GM23338 (cell line): ENCODE measurements at regions not wholly inside any gene's neighbourhood (a gene's known extent, or its start where the extent isn't known, plus 50 kb on each side); places are given as distances from the start of the nearest gene placed in this dataset.

Source experiments
- ATAC-seq: fragments of 200-7000 bp; cut with Tn5 transposase; 3 replicates; pipeline ENCODE4 v1.9.1; 2020
- DNase-seq: peaks from one replicate; pipeline ENCODE4 v3.0.0-alpha.2; 2015; ENCODE audit warnings: low spot score
- H2AFZ ChIP-seq: fragments of 200-600 bp; sonication (generic); 2 replicates; pipeline ENCODE4 v1.8.0; 2016; ENCODE audit warnings: antibody characterized with exemption, mild to moderate bottlenecking, moderate library complexity
- H3F3A ChIP-seq: fragments of 200-600 bp; sonication (generic); replicated peaks from 2 replicates; pipeline ENCODE4 v1.8.0; 2017; ENCODE audit warnings: antibody characterized with exemption, mixed run types, low read depth
- H3K27ac ChIP-seq: fragments of 200-600 bp; sonication (generic); 2 replicates; pipeline ENCODE4 v1.6.1; 2016; ENCODE audit warnings: low read depth
- H3K27me3 ChIP-seq: fragments of 200-600 bp; sonication (generic); 2 replicates; pipeline ENCODE4 v1.8.0; 2016; ENCODE audit warnings: mild to moderate bottlenecking, mixed run types, moderate library complexity; ENCODE audit not compliant: insufficient read depth
- H3K36me3 ChIP-seq: fragments of 200-600 bp; sonication (generic); 2 replicates; pipeline ENCODE4 v1.8.0; 2016; ENCODE audit warnings: mild to moderate bottlenecking; ENCODE audit not compliant: insufficient read depth
- H3K4me1 ChIP-seq: fragments of 200-600 bp; sonication (generic); 2 replicates; pipeline ENCODE4 v1.8.0; 2016; ENCODE audit warnings: mild to moderate bottlenecking, moderate library complexity; ENCODE audit not compliant: insufficient read depth
- H3K4me2 ChIP-seq: fragments of 200-600 bp; sonication (generic); 2 replicates; pipeline ENCODE4 v1.7.1; 2017; ENCODE audit warnings: mixed run types
- H3K4me3 ChIP-seq: fragments of 200-600 bp; sonication (generic); 2 replicates; pipeline ENCODE4 v1.6.1; 2016; ENCODE audit warnings: mixed run types
- H3K79me2 ChIP-seq: fragments of 200-600 bp; sonication (generic); replicated peaks from 2 replicates; pipeline ENCODE4 v1.8.0; 2017; ENCODE audit warnings: mild to moderate bottlenecking; ENCODE audit not compliant: insufficient read depth
- H3K9me2 ChIP-seq: fragments of 200-600 bp; sonication (generic); 2 replicates; pipeline ENCODE4 v1.8.0; 2017; ENCODE audit not compliant: insufficient read depth
- H4K20me1 ChIP-seq: fragments of 200-600 bp; sonication (generic); replicated peaks from 2 replicates; pipeline ENCODE4 v1.8.0; 2017; ENCODE audit warnings: mild to moderate bottlenecking; ENCODE audit not compliant: insufficient read depth
- H3K27ac Mint-ChIP-seq: 2 replicates; pipeline ENCODE4 v1.8.0; 2020; ENCODE audit warnings: inconsistent platforms, mild to moderate bottlenecking, moderate library complexity, mixed read lengths
- H3K27me3 Mint-ChIP-seq: 3 replicates; pipeline ENCODE4 v1.8.0; 2022; ENCODE audit warnings: low read depth, mild to moderate bottlenecking, moderate library complexity, mixed read lengths, inconsistent platforms; ENCODE audit not compliant: insufficient read depth, poor library complexity
- H3K36me3 Mint-ChIP-seq: 3 replicates; pipeline ENCODE4 v1.8.0; 2021; ENCODE audit warnings: low read depth, mild to moderate bottlenecking, inconsistent platforms, moderate library complexity, mixed read lengths
- H3K4me1 Mint-ChIP-seq: 3 replicates; pipeline ENCODE4 v1.8.0; 2020; ENCODE audit warnings: mild to moderate bottlenecking, inconsistent platforms, mixed read lengths
- H3K4me3 Mint-ChIP-seq: 3 replicates; pipeline ENCODE4 v1.8.0; 2021; ENCODE audit warnings: moderate library complexity, mild to moderate bottlenecking, inconsistent platforms, mixed read lengths
- H3K9me3 Mint-ChIP-seq: 3 replicates; pipeline ENCODE4 v1.8.0; 2020; ENCODE audit warnings: moderate library complexity, mild to moderate bottlenecking, inconsistent platforms, mixed read lengths
- ETS1 ChIP-seq: IDR thresholded peaks from 2 replicates; pipeline ENCODE4 v1.6.1; 2016; ENCODE audit warnings: antibody characterized with exemption
- EZH2 ChIP-seq: fragments of 200-600 bp; sonication (generic); IDR thresholded peaks from one replicate; pipeline ENCODE4 v1.8.0; 2017; ENCODE audit warnings: antibody characterized with exemption, mild to moderate bottlenecking, low read depth; ENCODE audit not compliant: unreplicated experiment
- JUNB ChIP-seq: IDR thresholded peaks from one replicate; pipeline ENCODE4 v1.6.1; 2016; ENCODE audit warnings: antibody characterized with exemption; ENCODE audit not compliant: unreplicated experiment
- POLR2AphosphoS5 ChIP-seq: IDR thresholded peaks from 2 replicates; pipeline ENCODE4 v1.6.1; 2016; ENCODE audit warnings: antibody characterized with exemption, low read depth
- ZNF114 ChIP-seq: fragments of 250-450 bp; sonication (Bioruptor Pico); IDR thresholded peaks from 2 replicates; pipeline ENCODE4 v1.5.0; 2020; ENCODE audit warnings: mild to moderate bottlenecking, moderate library complexity
- ZNF331 ChIP-seq: fragments of 250-450 bp; sonication (Bioruptor Pico); IDR thresholded peaks from 2 replicates; pipeline ENCODE4 v1.5.0; 2020; ENCODE audit warnings: low read depth, mild to moderate bottlenecking, moderate library complexity
- ZNF462 ChIP-seq: fragments of 250-450 bp; sonication (Bioruptor Pico); IDR thresholded peaks from 2 replicates; pipeline ENCODE4 v1.5.0; 2020; ENCODE audit warnings: mild to moderate bottlenecking, moderate library complexity
- TF ChIP-seq, protein P1 (sequence below), 2 experiments: fragments of 200-600 bp in 1 of 2; sonication (generic) in 1 of 2; conservative IDR thresholded peaks; 2 replicates each; pipeline versions ENCODE4 v1.5.1 to v1.6.1; 2016 to 2017; ENCODE audit warnings: antibody characterized with exemption in 2 of 2, low read depth in 2 of 2, mild to moderate bottlenecking in 2 of 2, moderate library complexity in 1 of 2

- TF ChIP-seq, protein P1, sequence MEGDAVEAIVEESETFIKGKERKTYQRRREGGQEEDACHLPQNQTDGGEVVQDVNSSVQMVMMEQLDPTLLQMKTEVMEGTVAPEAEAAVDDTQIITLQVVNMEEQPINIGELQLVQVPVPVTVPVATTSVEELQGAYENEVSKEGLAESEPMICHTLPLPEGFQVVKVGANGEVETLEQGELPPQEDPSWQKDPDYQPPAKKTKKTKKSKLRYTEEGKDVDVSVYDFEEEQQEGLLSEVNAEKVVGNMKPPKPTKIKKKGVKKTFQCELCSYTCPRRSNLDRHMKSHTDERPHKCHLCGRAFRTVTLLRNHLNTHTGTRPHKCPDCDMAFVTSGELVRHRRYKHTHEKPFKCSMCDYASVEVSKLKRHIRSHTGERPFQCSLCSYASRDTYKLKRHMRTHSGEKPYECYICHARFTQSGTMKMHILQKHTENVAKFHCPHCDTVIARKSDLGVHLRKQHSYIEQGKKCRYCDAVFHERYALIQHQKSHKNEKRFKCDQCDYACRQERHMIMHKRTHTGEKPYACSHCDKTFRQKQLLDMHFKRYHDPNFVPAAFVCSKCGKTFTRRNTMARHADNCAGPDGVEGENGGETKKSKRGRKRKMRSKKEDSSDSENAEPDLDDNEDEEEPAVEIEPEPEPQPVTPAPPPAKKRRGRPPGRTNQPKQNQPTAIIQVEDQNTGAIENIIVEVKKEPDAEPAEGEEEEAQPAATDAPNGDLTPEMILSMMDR (conservative IDR thresholded peaks at IDR 0.05; ENCODE audit: low read depth in 2 of 2), result no peak
- TF ChIP-seq ZNF462 (CRISPR knock-in tag), result no peak
These were observed 164.7 kb upstream of the IER5L start (continued) for GRCh38 chr9:129342591-129343423.

GRCh38 chr9:129341987-129342348 is 163.9 kb upstream of the IER5L start:
- H3K27me3 Mint-ChIP-seq, result peaks cover 5% of the 10 kb centered on the region
- TF ChIP-seq, protein P1 (conservative IDR thresholded peaks at IDR 0.05; ENCODE audit: low read depth in 2 of 2), result no peak
- TF ChIP-seq POLR2AphosphoS5 (no peak), EZH2 (no peak), JUNB (no peak), ZNF331 (CRISPR knock-in tag) (no peak), ETS1 (no peak), ZNF114 (CRISPR knock-in tag) (no peak)

More at GRCh38 chr9:129341987-129342348, 163.9 kb upstream of the IER5L start:
- Histone ChIP-seq H4K20me1 (no peaks in the 10 kb centered on the region), H3K4me2 (no peak overlapping the region), H3K4me3 (no peak overlapping the region), H3K27me3 (no peaks in the 10 kb centered on the region), H3K79me2 (no peaks in the 10 kb centered on the region), H3K36me3 (no peaks in the 10 kb centered on the region), H3F3A (peaks cover 16% of the 10 kb centered on the region; the same call in 1 of the 2 replicates), H3K4me1 (peaks cover 19% of the 10 kb centered on the region), H3K27ac (no peak overlapping the region), H2AFZ (no peak overlapping the region), H3K9me2 (no peaks in the 10 kb centered on the region)
- peaks cover 8% of the 10 kb centered on the region; the same call in 2 of the 3 replicates for H3K36me3 Mint-ChIP-seq
- peaks cover 5% of the 10 kb centered on the region for H3K4me1 Mint-ChIP-seq
- ATAC-seq, result no peak
- H3K9me3 Mint-ChIP-seq, result no peaks in the 10 kb centered on the region
- H3K4me3 Mint-ChIP-seq, result no peak overlapping the region
- no peak for DNase-seq
- no peak overlapping the region for H3K27ac Mint-ChIP-seq
